Esophagus squamous epithelium (tissue), 5 donors: ENCODE measurements at regions not wholly inside any gene's neighbourhood (a gene's known extent, or its start where the extent isn't known, plus 50 kb on each side); places are given as distances from the start of the nearest gene placed in this dataset.

ENCODE experiments used
- DNase-seq: peaks from one replicate; lab custom pipeline; 2025; lab: John Stamatoyannopoulos, UW
- H3K27ac ChIP-seq, 4 donors: fragments of 200-600 bp; sonication (generic); one replicate each; pipeline ENCODE4 v1.5.1; 2016 to 2019; ENCODE audit warnings: mild to moderate bottlenecking in 1 of 4
- H3K27me3 ChIP-seq, 4 donors: fragments of 200-600 bp; sonication (generic); 1 replicate in 3 of 4; 2 replicates in 1 of 4; pipeline versions ENCODE4 v1.5.1 to v1.6.0; 2017 to 2021; ENCODE audit warnings: antibody characterized with exemption in 1 of 4
- H3K36me3 ChIP-seq, 3 donors: fragments of 200-600 bp; sonication (generic); one replicate each; pipeline ENCODE4 v1.5.1; 2016 to 2019
- H3K4me1 ChIP-seq, 3 donors: fragments of 200-600 bp; sonication (generic); one replicate each; pipeline ENCODE4 v1.5.1; 2017 to 2019
- H3K4me3 ChIP-seq, 4 donors: fragments of 200-600 bp; sonication (generic); 1 replicate in 3 of 4; 2 replicates in 1 of 4; pipeline ENCODE4 v1.5.1; 2016 to 2019; ENCODE audit warnings: mild to moderate bottlenecking in 2 of 4, moderate library complexity in 1 of 4
- H3K9me3 ChIP-seq, 3 donors: fragments of 200-600 bp; sonication (generic); one replicate each; pipeline ENCODE4 v1.5.1; 2016 to 2019
- POLR2A ChIP-seq, 4 donors: fragments of 450-650 bp; IDR thresholded peaks; one replicate each; pipeline ENCODE4 v1.6.1; 2017; ENCODE audit warnings: antibody characterized with exemption in 4 of 4, mild to moderate bottlenecking in 4 of 4, moderate library complexity in 3 of 4
- WGBS, 2 donors: methylation state at CpG; one replicate each; pipeline ENCODE4 v1.1.5; 2018; 5-methylcytosine and 5-hydroxymethylcytosine counted together
- intact Hi-C: fragments of 100-400 bp; cut with DNase I; formaldehyde crosslinking; loops from one replicate; pipeline ENCODE4 v1.15.0; 2022
- TF ChIP-seq, protein P1 (sequence below), 6 experiments: fragments of 450-650 bp in 4 of 6; fragments of 200-600 bp in 2 of 6; sonication (generic) in 2 of 6; IDR thresholded peaks; one replicate each; pipeline ENCODE4 v1.5.1; 2016 to 2019; ENCODE audit warnings: antibody characterized with exemption in 6 of 6, mild to moderate bottlenecking in 4 of 6, moderate library complexity in 4 of 6
- donor health status: DM: yes; HTN: yes; CAD: no.

DNA sequence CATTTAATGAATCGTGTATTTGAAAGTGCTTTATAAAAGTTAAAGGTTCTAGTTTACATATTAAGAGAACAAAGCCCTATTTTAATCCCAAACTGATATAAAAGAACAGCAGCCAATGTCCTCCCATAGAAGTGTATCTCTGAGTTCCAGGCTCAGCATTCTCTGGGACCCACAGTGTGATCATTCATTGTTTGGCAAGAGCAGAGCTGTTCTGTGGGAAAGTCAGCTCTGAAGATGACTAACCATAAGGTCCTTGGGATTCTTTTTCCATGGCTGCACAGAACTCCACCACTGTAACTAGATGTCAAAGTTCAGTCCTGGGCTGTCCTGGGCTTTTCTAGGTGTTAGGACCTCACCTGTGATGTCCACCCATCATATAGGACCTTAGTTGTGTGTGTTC, 157.0 kb upstream of the TLL1 start:
- Histone ChIP-seq H3K36me3 (no peaks in the 10 kb centered on the region), H3K27ac (no peak overlapping the region), H3K27me3 (no peaks in the 10 kb centered on the region), H3K4me1 (no peaks in the 10 kb centered on the region), H3K4me3 (no peak overlapping the region), H3K9me3 (no peaks in the 10 kb centered on the region)
- 88 to 95% methylated on average over 1 of the region's 1 CpG for whole genome bisulfite sequencing, 2 donors
- no peak for DNase-seq
- intact Hi-C loops: no loop called here
- TF ChIP-seq POLR2A (IDR thresholded peaks at IDR 0.05): no peak
- TF ChIP-seq, protein P1, sequence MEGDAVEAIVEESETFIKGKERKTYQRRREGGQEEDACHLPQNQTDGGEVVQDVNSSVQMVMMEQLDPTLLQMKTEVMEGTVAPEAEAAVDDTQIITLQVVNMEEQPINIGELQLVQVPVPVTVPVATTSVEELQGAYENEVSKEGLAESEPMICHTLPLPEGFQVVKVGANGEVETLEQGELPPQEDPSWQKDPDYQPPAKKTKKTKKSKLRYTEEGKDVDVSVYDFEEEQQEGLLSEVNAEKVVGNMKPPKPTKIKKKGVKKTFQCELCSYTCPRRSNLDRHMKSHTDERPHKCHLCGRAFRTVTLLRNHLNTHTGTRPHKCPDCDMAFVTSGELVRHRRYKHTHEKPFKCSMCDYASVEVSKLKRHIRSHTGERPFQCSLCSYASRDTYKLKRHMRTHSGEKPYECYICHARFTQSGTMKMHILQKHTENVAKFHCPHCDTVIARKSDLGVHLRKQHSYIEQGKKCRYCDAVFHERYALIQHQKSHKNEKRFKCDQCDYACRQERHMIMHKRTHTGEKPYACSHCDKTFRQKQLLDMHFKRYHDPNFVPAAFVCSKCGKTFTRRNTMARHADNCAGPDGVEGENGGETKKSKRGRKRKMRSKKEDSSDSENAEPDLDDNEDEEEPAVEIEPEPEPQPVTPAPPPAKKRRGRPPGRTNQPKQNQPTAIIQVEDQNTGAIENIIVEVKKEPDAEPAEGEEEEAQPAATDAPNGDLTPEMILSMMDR (IDR thresholded peaks at IDR 0.05): no peak

DNA sequence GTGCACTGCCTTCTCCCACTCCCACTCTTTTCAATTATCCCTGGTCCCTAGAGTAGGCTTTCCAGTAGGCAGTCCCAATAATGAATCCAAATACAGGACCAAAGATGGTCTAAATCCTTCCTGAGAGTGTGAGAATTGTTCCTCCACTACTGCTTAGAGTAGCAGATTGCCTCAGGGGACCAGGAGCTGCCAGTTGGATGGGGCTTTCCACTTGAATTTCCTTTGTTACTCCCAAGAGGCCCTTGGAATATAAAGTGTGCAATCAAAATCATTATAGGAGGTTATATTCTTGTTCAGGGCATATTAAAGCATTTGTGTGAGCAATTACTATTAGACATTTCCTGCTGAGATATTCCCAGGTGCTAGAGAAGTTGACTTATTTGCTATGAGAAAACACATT, 156.6 kb upstream of the TLL1 start:
- Histone ChIP-seq H3K27me3 (no peaks in the 10 kb centered on the region), H3K4me3 (no peak overlapping the region), H3K36me3 (no peaks in the 10 kb centered on the region), H3K4me1 (no peaks in the 10 kb centered on the region), H3K27ac (no peak overlapping the region), H3K9me3 (no peaks in the 10 kb centered on the region)
- no peak for DNase-seq
- intact Hi-C loops: no loop called here
- TF ChIP-seq POLR2A (IDR thresholded peaks at IDR 0.05): no peak
- TF ChIP-seq, protein P1 (IDR thresholded peaks at IDR 0.05): no peak

DNA sequence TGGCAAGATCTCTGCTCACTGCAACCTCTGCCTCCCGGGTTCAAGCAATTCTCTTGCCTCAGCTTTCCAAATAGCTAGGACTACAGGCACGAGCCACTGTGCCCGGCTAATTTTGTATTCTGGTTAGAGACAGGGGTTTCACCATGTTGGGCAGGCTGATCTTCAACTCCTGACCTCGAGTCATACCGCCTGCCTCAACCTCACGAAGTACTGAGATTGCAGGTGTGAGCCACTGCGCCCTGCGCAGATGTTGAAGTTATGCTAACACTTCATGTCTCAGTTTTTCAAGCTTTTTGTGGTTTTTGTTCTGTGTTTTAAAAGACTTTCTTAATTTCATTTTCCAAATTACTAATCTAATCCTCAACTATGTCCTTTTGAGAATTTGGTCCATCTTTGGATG, 154.4 kb upstream of the TLL1 start:
- no peaks in the 10 kb centered on the region for H3K9me3 ChIP-seq
- no peak overlapping the region for H3K4me3 ChIP-seq
- H3K27me3 ChIP-seq: no peaks in the 10 kb centered on the region
- DNase-seq: no peak
- TF ChIP-seq, protein P1 (IDR thresholded peaks at IDR 0.05): no peak
- no peak for TF ChIP-seq POLR2A (IDR thresholded peaks at IDR 0.05)
- no peaks in the 10 kb centered on the region for H3K36me3 ChIP-seq
- no peaks in the 10 kb centered on the region for H3K4me1 ChIP-seq
- WGBS, 2 donors: 84 to 91% methylated on average over 8 of the region's 8 CpGs
- H3K27ac ChIP-seq: no peak overlapping the region
- intact Hi-C loops: no loop called here

DNA sequence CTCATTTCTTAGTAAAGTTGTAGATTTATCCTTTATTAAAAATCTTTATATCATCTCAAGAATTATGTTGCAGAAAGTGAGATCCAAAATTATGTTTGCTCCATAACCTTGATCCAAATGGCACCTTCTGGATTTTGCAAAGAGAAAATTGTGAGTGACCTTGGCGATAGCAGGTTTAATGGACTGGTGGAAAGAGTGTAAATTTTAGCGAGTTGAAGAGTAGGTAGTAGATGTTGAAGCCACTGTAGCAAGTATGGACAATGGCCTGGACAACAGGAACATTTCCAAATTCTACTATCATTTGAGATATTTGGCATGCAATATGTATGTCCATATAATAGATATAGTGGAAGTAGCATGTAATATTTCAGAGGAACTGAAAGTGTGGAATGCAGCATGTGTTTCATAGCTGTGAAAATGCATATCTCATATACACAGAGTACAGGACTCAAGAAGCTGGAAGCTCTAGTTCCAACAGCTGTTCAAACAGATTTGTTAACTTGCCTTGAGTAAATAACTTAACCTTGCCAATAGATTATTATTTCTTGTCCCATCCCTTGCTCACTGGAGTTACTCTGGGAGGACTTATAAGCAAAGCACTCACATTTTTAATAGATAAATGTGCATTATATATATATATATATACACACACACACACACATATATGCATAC, 152.5 kb upstream of the TLL1 start:
- Histone ChIP-seq H3K9me3 (no peaks in the 10 kb centered on the region), H3K27ac (no peak overlapping the region), H3K4me1 (no peaks in the 10 kb centered on the region), H3K4me3 (no peak overlapping the region), H3K27me3 (no peaks in the 10 kb centered on the region), H3K36me3 (no peaks in the 10 kb centered on the region)
- no peak for TF ChIP-seq POLR2A (IDR thresholded peaks at IDR 0.05)
- TF ChIP-seq, protein P1 (IDR thresholded peaks at IDR 0.05): no peak
- no peak for DNase-seq
- intact Hi-C loops: no loop called here
- 89 to 91% methylated on average over 2 of the region's 2 CpGs for WGBS, 2 donors

DNA sequence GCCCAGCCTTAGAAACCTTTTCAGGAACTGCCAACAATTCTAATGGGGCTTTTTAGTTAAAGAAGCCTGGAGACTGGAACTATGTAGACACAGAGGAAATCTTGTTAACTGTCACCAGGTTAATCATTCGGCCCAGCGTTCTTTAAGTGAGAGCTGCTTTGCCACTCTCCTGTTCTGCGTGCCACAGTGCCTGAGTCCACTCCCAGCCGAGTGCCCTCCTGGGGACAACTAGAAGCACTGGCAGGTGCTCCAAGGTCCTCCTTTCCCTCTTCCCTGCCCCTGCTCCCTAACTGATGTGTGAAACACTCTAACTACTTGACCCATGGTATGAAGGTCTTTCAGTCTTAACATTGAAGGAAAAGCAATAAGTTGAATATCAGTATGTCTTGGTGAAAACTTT, 151.2 kb upstream of the TLL1 start:
- TF ChIP-seq, protein P1 (IDR thresholded peaks at IDR 0.05): no peak
- no peak for TF ChIP-seq POLR2A (IDR thresholded peaks at IDR 0.05)
- H3K27ac ChIP-seq: no peak overlapping the region
- 61 to 81% methylated on average over 4 of the region's 4 CpGs for WGBS, 2 donors
- H3K36me3 ChIP-seq: no peaks in the 10 kb centered on the region
- no peaks in the 10 kb centered on the region for H3K27me3 ChIP-seq
- DNase-seq: no peak
- H3K9me3 ChIP-seq: no peaks in the 10 kb centered on the region
- no peak overlapping the region for H3K4me3 ChIP-seq
- no peaks in the 10 kb centered on the region for H3K4me1 ChIP-seq
- intact Hi-C loops: no loop called here
